ENCODE measurements at regions not wholly inside any gene's neighbourhood (a gene's known extent, or its start where the extent isn't known, plus 50 kb on each side); places are given as distances from the start of the nearest gene placed in this dataset.
A peak's percentile ranks its signal among the peaks of the same experiment; 100 is the strongest.
"Not testable (repeated sequence)": the region's sequence is repeated elsewhere in the genome, so short reads cannot be mapped to it uniquely, and the experiment has no call there.

DNA sequence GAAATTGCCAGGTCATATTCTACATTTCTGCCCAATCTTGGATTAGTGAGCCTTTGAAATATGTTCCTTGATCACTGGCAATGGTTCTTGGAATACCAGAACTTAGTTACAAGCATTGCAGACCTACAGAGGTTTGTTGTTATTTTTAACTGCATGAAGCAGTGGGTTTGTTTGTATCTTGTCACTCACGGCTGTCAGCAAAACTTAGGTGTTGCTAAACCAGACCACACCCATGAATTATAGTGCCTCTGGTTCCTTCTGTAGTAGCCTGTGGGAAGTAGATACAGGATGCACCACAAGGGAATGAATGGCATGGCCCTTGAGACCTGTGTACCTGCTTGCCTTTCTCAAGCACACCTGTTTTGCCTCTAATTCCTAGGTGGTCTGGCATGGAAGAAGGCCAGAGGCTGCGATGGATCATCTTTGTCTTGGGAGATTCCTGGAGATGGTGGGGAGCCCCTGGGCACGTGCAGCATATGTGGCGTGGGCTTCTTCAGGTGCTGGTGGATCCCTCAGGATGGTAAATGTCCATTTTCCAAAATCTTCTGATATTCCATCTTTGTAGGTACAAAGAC lies 138.8 kb downstream of the SNRPN start:
- TF ChIP-seq, protein P1, sequence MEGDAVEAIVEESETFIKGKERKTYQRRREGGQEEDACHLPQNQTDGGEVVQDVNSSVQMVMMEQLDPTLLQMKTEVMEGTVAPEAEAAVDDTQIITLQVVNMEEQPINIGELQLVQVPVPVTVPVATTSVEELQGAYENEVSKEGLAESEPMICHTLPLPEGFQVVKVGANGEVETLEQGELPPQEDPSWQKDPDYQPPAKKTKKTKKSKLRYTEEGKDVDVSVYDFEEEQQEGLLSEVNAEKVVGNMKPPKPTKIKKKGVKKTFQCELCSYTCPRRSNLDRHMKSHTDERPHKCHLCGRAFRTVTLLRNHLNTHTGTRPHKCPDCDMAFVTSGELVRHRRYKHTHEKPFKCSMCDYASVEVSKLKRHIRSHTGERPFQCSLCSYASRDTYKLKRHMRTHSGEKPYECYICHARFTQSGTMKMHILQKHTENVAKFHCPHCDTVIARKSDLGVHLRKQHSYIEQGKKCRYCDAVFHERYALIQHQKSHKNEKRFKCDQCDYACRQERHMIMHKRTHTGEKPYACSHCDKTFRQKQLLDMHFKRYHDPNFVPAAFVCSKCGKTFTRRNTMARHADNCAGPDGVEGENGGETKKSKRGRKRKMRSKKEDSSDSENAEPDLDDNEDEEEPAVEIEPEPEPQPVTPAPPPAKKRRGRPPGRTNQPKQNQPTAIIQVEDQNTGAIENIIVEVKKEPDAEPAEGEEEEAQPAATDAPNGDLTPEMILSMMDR (IDR thresholded peaks at IDR 0.05): no peak
- TF ChIP-seq POLR2A (IDR thresholded peaks at IDR 0.05): no peak
- Histone ChIP-seq H3K4me1 (replicated peaks in 1 of 2) (no peaks in the 10 kb centered on the region), H3K4me3 (no peak overlapping the region), H3K27me3 (no peaks in the 10 kb centered on the region), H3K9me3 (replicated peaks in 1 of 3) (peaks cover 0 to 15% (median 0%) of the 10 kb centered on the region in 3 donors), H3K36me3 (replicated peaks in 1 of 2) (peaks cover 0 to 49% of the 10 kb centered on the region in 2 donors), H3K27ac (no peak overlapping the region)
- peak in 1 of 7 donors; percentile 21 for DNase-seq
- WGBS, 4 donors: 78 to 86% (median 82%) methylated on average over 4 of the region's 4 CpGs
- intact Hi-C loops (cut with DNase I): no loop called here

DNA sequence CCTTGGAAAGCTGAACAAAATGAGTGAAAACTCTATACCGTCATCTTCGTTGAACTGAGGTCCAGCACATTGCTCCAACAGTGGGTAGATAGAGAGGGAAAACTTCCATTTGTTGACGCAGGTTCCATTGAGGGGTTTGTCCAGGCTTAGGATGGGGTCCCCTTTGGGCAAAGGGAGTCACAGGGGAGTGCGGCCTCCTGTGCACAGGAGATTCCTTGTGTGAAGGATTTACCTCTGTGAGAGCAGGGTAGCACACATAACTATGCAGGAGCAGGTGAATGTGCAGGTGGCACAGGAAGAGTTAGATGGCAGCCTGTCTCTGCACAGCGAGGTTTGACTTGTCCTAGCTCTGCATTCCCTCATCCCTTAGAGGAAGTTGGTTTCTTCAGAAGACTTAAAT lies 139.3 kb downstream of the SNRPN start:
- DNase-seq: peak in 2 of 7 donors; percentile 9 to 10
- no peak overlapping the region for H3K27ac ChIP-seq
- TF ChIP-seq, protein P1 (IDR thresholded peaks at IDR 0.05): no peak
- TF ChIP-seq POLR2A (IDR thresholded peaks at IDR 0.05): no peak
- H3K27me3 ChIP-seq: no peaks in the 10 kb centered on the region
- peaks cover 0 to 15% (median 0%) of the 10 kb centered on the region in 3 donors for H3K9me3 ChIP-seq (replicated peaks in 1 of 3)
- no peaks in the 10 kb centered on the region for H3K4me1 ChIP-seq (replicated peaks in 1 of 2)
- WGBS, 4 donors: 77 to 89% (median 87%) methylated on average over 5 of the region's 5 CpGs
- intact Hi-C loops (cut with DNase I): no loop called here
- peaks cover 0 to 53% of the 10 kb centered on the region in 2 donors for H3K36me3 ChIP-seq (replicated peaks in 1 of 2)
- H3K4me3 ChIP-seq: no peak overlapping the region

DNA sequence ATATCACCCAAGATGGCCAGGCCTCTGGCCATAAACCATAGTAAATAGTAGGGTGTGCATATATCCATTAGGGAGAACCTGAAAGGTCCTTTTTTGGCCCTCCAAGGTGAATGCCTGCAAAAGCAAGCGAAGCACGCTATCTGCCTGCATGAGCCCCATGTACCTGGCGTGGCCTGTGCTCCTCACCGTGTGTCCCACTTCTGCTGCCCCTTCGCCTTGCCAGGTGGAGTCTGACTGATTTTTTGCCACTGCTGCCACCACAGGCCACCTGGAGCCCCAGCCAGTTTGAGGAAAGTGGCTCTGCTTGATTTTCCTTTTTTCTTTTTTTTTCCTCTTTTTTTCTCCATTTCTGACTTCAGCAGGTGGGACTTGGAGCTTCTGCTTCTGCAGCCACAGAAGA lies 139.7 kb downstream of the SNRPN start:
- WGBS, 4 donors: 82 to 89% (median 87%) methylated on average over 5 of the region's 5 CpGs
- peaks cover 0 to 57% of the 10 kb centered on the region in 2 donors for H3K36me3 ChIP-seq (replicated peaks in 1 of 2)

DNA sequence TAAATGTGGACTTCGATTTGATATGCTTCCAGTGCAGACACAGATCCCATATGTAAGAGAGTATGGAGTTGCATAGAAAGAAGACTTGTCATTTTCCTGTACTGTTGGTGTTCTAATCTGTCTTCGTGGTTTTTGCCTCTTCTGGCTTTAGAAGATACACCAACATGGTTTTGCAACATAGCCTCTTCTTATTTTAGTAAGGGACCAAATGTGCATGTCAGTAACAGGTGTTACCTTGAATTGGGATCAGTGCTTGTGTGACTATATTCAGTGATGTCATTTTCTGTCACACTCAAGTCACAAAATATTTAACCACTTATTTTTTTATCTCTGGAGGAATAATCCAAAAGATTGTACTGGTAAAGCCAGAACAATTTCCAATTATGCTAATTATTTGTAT lies 140.4 kb downstream of the SNRPN start:
- Histone ChIP-seq H3K4me1 (replicated peaks in 1 of 2) (no peaks in the 10 kb centered on the region), H3K27me3 (no peaks in the 10 kb centered on the region), H3K9me3 (replicated peaks in 1 of 3) (peaks cover 0 to 19% (median 0%) of the 10 kb centered on the region in 3 donors), H3K27ac (no peak overlapping the region), H3K4me3 (no peak overlapping the region), H3K36me3 (replicated peaks in 1 of 2) (peaks cover 0 to 63% of the 10 kb centered on the region in 2 donors)
- intact Hi-C loops (cut with DNase I): no loop called here
- TF ChIP-seq, protein P1 (IDR thresholded peaks at IDR 0.05): no peak
- no peak for TF ChIP-seq POLR2A (IDR thresholded peaks at IDR 0.05)
- 51 to 67% (median 54%) methylated on average over 2 of the region's 2 CpGs for WGBS, 4 donors
- DNase-seq: no peak

More for the DNA sequence above, 139.7 kb downstream of the SNRPN start:
- peaks cover 0 to 15% (median 0%) of the 10 kb centered on the region in 3 donors for H3K9me3 ChIP-seq (replicated peaks in 1 of 3)
- no peak overlapping the region for H3K27ac ChIP-seq
- H3K27me3 ChIP-seq: no peaks in the 10 kb centered on the region
- intact Hi-C loops (cut with DNase I): no loop called here
- no peak for DNase-seq
- H3K4me1 ChIP-seq (replicated peaks in 1 of 2): no peaks in the 10 kb centered on the region
- TF ChIP-seq POLR2A (IDR thresholded peaks at IDR 0.05): no peak
- TF ChIP-seq, protein P1 (IDR thresholded peaks at IDR 0.05): no peak
- H3K4me3 ChIP-seq: no peak overlapping the region

DNA sequence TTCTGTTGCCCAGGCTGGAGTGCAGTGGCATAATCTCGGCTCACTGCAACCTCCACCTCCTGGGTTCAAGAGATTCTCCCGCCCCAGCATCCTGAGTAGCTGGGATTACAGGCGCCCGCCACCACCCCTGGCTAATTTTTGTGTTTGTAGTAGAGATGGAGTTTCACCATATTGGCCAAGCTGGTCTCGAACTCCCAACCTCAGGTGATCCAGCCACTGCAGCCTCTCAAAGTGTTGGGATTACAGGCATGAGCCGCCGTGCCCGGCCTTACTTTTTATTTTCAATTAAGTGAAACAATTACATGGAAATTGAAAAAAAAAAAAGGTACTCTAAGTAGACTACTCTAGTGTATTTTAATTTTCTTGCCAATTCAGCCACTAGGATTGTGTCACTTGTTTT lies 145.2 kb downstream of the SNRPN start:
- not testable (repeated sequence) for DNase-seq; H3K9me3 ChIP-seq (replicated peaks in 1 of 3); H3K27me3 ChIP-seq; H3K4me1 ChIP-seq (replicated peaks in 1 of 2); H3K27ac ChIP-seq; H3K4me3 ChIP-seq
- intact Hi-C loops (cut with DNase I): loop anchor here in 1 of 2 donors (10.0 kb wide), 1 partner anchor 125 kb away; no protein-coding TSS in a partner anchor
- peaks cover 0 to 54% of the 10 kb centered on the region in 2 donors for H3K36me3 ChIP-seq (replicated peaks in 1 of 2)
- 85 to 90% (median 87%) methylated on average over 8 of the region's 8 CpGs for WGBS, 4 donors
